Mammary epithelial cell (primary cell): ENCODE measurements at regions not wholly inside any gene's neighbourhood (a gene's known extent, or its start where the extent isn't known, plus 50 kb on each side); places are given as distances from the start of the nearest gene placed in this dataset.

ENCODE experiments used
- EZH2 ChIP-seq: IDR thresholded peaks from 2 replicates; pipeline ENCODE4 v1.6.1; 2012; ENCODE audit warnings: low read length, inconsistent platforms, borderline replicate concordance
- TF ChIP-seq, protein P1 (sequence below), 2 donors: IDR thresholded peaks in 1 of 2; conservative IDR thresholded peaks in 1 of 2; 2 replicates each; pipeline ENCODE4 v1.5.1; 2011 to 2012; ENCODE audit warnings: inconsistent platforms in 2 of 2, low read length in 2 of 2, mild to moderate bottlenecking in 2 of 2, control low read depth in 1 of 2, low read depth in 1 of 2; ENCODE audit not compliant: insufficient read depth in 1 of 2; ENCODE audit errors: extremely low read depth in 1 of 2

DNA sequence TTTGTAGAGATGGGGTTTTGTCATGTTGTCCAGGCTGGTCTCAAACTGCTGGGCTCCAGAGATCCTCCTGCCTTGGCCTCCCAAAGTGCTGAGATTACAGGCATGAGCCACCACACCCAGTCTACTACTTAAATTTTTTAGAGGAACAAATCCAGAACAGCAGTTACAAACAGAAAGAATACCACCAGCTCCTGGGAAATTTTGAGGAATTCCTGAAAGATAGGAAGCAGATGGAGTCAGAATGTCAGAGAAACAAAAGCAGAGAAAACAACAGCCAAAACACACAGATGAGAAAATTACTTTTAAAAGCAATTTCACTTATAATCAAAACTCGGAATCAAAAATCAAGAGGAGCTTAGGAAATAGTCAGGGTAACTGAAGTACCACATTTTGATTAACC lies 543.3 kb upstream of the MARCKS start:
- TF ChIP-seq, protein P1, sequence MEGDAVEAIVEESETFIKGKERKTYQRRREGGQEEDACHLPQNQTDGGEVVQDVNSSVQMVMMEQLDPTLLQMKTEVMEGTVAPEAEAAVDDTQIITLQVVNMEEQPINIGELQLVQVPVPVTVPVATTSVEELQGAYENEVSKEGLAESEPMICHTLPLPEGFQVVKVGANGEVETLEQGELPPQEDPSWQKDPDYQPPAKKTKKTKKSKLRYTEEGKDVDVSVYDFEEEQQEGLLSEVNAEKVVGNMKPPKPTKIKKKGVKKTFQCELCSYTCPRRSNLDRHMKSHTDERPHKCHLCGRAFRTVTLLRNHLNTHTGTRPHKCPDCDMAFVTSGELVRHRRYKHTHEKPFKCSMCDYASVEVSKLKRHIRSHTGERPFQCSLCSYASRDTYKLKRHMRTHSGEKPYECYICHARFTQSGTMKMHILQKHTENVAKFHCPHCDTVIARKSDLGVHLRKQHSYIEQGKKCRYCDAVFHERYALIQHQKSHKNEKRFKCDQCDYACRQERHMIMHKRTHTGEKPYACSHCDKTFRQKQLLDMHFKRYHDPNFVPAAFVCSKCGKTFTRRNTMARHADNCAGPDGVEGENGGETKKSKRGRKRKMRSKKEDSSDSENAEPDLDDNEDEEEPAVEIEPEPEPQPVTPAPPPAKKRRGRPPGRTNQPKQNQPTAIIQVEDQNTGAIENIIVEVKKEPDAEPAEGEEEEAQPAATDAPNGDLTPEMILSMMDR (conservative IDR thresholded peaks at IDR 0.05 in 1 of 2, IDR thresholded peaks at IDR 0.05 in 1 of 2; ENCODE audit: extremely low read depth in 1 of 2, insufficient read depth in 1 of 2, low read depth in 1 of 2, low read length in 2 of 2), result no peak
- TF ChIP-seq EZH2, result no peak
